H1 (cell line): ENCODE measurements at regions not wholly inside any gene's neighbourhood (a gene's known extent, or its start where the extent isn't known, plus 50 kb on each side); places are given as distances from the start of the nearest gene placed in this dataset.

Experiments
- CTCF ChIA-PET: fragments of 300-600 bp; sonication (Branson Sonifier 250); formaldehyde crosslinking; loops from one replicate; lab custom pipeline; 2021; ENCODE audit not compliant: partially characterized antibody; lab: Charles Lee
- POLR2A ChIA-PET: fragments of 300-600 bp; sonication (Branson Sonifier 250); formaldehyde crosslinking; loops from one replicate; lab custom pipeline; 2021; ENCODE audit warnings: inconsistent platforms; ENCODE audit not compliant: partially characterized antibody; lab: Charles Lee
- DNase-seq, 2 experiments: peaks; one replicate each; pipeline versions ENCODE4 v3.0.0 to v3.0.0-alpha.2; 2010 to 2022; ENCODE audit warnings: low spot score in 2 of 2, low read depth in 1 of 2, mixed read lengths in 1 of 2
- FAIRE-seq: peaks from 2 replicates; lab custom pipeline; 2011; peaks lifted over from hg19 to GRCh38; lab: Jason Lieb, UNC
- H2AFZ ChIP-seq: 2 replicates; pipeline ENCODE4 v1.8.1; 2012; ENCODE audit warnings: low read length, inconsistent platforms
- H2AK5ac ChIP-seq: 2 replicates; pipeline ENCODE4 v1.6.1; 2013; ENCODE audit warnings: low read depth, low read length
- H2BK120ac ChIP-seq: replicated peaks from 2 replicates; pipeline ENCODE3; 2013; ENCODE audit warnings: low read depth, low read length, inconsistent platforms
- H2BK12ac ChIP-seq: 2 replicates; pipeline ENCODE4 v1.6.1; 2013; ENCODE audit warnings: low read depth, low read length
- H2BK15ac ChIP-seq: 2 replicates; pipeline ENCODE4 v1.6.1; 2013; ENCODE audit warnings: low read length
- H2BK20ac ChIP-seq: 2 replicates; pipeline ENCODE4 v1.6.1; 2013; ENCODE audit warnings: low read length
- H2BK5ac ChIP-seq: 2 replicates; pipeline ENCODE4 v1.6.1; 2013; ENCODE audit warnings: low read depth, low read length
- H3K14ac ChIP-seq: 2 replicates; pipeline ENCODE4 v1.6.1; 2013; ENCODE audit warnings: inconsistent platforms; ENCODE audit not compliant: insufficient read length
- H3K18ac ChIP-seq: 2 replicates; pipeline ENCODE4 v1.6.1; 2013; ENCODE audit warnings: low read length; ENCODE audit errors: extremely low read depth
- H3K23ac ChIP-seq: 2 replicates; pipeline ENCODE4 v1.6.1; 2013; ENCODE audit warnings: inconsistent platforms; ENCODE audit not compliant: insufficient read length
- H3K23me2 ChIP-seq: 2 replicates; pipeline ENCODE4 v1.6.1; 2013; ENCODE audit warnings: low read depth, low read length
- H3K27ac ChIP-seq: 2 replicates; pipeline ENCODE4 v1.6.1; 2011; ENCODE audit warnings: low read depth, low read length, inconsistent platforms
- H3K27me3 ChIP-seq, 4 experiments: replicated peaks in 1 of 4; 1 replicate in 1 of 4; 2 replicates in 3 of 4; pipeline versions ENCODE4 v1.6.1 to v1.8.1; 2011 to 2013; ENCODE audit warnings: low read length in 3 of 4, mild to moderate bottlenecking in 3 of 4, inconsistent platforms in 2 of 4, mixed read lengths in 2 of 4, moderate library complexity in 1 of 4; ENCODE audit not compliant: control insufficient read depth in 3 of 4, insufficient read depth in 3 of 4; ENCODE audit errors: extremely low read depth in 1 of 4
- H3K36me3 ChIP-seq, 4 experiments: 2 replicates each; pipeline versions ENCODE4 v1.6.1 to v1.8.1; 2011 to 2013; ENCODE audit warnings: mild to moderate bottlenecking in 4 of 4, low read length in 3 of 4, moderate library complexity in 2 of 4, control low read depth in 1 of 4, inconsistent platforms in 1 of 4; ENCODE audit not compliant: insufficient read depth in 4 of 4, control insufficient read depth in 2 of 4
- H3K4ac ChIP-seq: replicated peaks from 2 replicates; pipeline ENCODE3; 2013; ENCODE audit warnings: low read length, low read depth, mixed read lengths, inconsistent platforms; ENCODE audit not compliant: insufficient read length
- H3K4me1 ChIP-seq, 4 experiments: replicated peaks in 1 of 4; 1 replicate in 1 of 4; 2 replicates in 3 of 4; pipeline versions ENCODE4 v1.6.1 to v1.8.1; 2011 to 2013; ENCODE audit warnings: low read length in 3 of 4, inconsistent platforms in 2 of 4, mixed read lengths in 1 of 4; ENCODE audit not compliant: insufficient read depth in 4 of 4, control insufficient read depth in 3 of 4
- H3K4me2 ChIP-seq, 2 experiments: 2 replicates each; pipeline versions ENCODE4 v1.6.1 to v1.8.1; 2011 to 2013; ENCODE audit warnings: low read depth in 2 of 2, low read length in 2 of 2, control low read depth in 1 of 2, inconsistent platforms in 1 of 2, mild to moderate bottlenecking in 1 of 2; ENCODE audit not compliant: insufficient read depth in 1 of 2
- H3K4me3 ChIP-seq, 4 experiments: fragments of 200-600, 300-600 bp in 1 of 4; sonication (generic), shearing (Covaris generic), sonication (Bioruptor Twin) in 1 of 4; 2 replicates each; pipeline versions ENCODE4 v1.5.1 to v1.8.1; 2011 to 2016; ENCODE audit warnings: low read length in 4 of 4, low read depth in 3 of 4, control low read depth in 2 of 4, inconsistent platforms in 2 of 4, mild to moderate bottlenecking in 2 of 4, mixed read lengths in 1 of 4, moderate library complexity in 1 of 4; ENCODE audit not compliant: insufficient read depth in 2 of 4; ENCODE audit errors: extremely low read depth in 1 of 4
- H3K56ac ChIP-seq: replicated peaks from 2 replicates; pipeline ENCODE3; 2013; ENCODE audit warnings: low read depth, mild to moderate bottlenecking, mixed read lengths, low read length, inconsistent platforms; ENCODE audit not compliant: insufficient read length
- H3K79me1 ChIP-seq: 2 replicates; pipeline ENCODE4 v1.6.1; 2013; ENCODE audit warnings: low read depth, low read length, control low read depth
- H3K79me2 ChIP-seq, 2 experiments: 2 replicates each; pipeline versions ENCODE4 v1.6.1 to v1.8.1; 2012 to 2013; ENCODE audit warnings: low read length in 2 of 2, mild to moderate bottlenecking in 2 of 2, inconsistent platforms in 1 of 2; ENCODE audit not compliant: insufficient read depth in 2 of 2, control insufficient read depth in 1 of 2
- H3K9ac ChIP-seq, 4 experiments: replicated peaks in 1 of 4; 1 replicate in 1 of 4; 2 replicates in 3 of 4; pipeline versions ENCODE4 v1.6.1 to v1.8.1; 2011 to 2013; ENCODE audit warnings: low read depth in 3 of 4, low read length in 3 of 4, control low read depth in 2 of 4, mild to moderate bottlenecking in 2 of 4, moderate library complexity in 2 of 4, inconsistent platforms in 1 of 4; ENCODE audit errors: extremely low read depth in 1 of 4
- H3K9me3 ChIP-seq, 2 experiments: 2 replicates each; pipeline versions ENCODE4 v1.6.1 to v1.8.1; 2012 to 2013; ENCODE audit warnings: mild to moderate bottlenecking in 2 of 2, moderate library complexity in 2 of 2, control low read depth in 1 of 2, inconsistent platforms in 1 of 2, low read depth in 1 of 2, low read length in 1 of 2, mixed read lengths in 1 of 2; ENCODE audit not compliant: insufficient read depth in 2 of 2
- H4K20me1 ChIP-seq, 2 experiments: replicated peaks in 1 of 2; 2 replicates each; pipeline versions ENCODE3 to v1.8.1; 2011 to 2013; ENCODE audit warnings: inconsistent platforms in 2 of 2, low read length in 2 of 2, mild to moderate bottlenecking in 1 of 2; ENCODE audit not compliant: insufficient read depth in 2 of 2, control insufficient read depth in 1 of 2
- H4K5ac ChIP-seq: 2 replicates; pipeline ENCODE4 v1.6.1; 2013; ENCODE audit warnings: low read length, low read depth, mixed read lengths, inconsistent platforms; ENCODE audit not compliant: insufficient read length
- H4K8ac ChIP-seq: 2 replicates; pipeline ENCODE4 v1.8.0; 2013; ENCODE audit warnings: mild to moderate bottlenecking, moderate library complexity, low read length, inconsistent platforms; ENCODE audit not compliant: insufficient read depth; ENCODE audit errors: extremely low read depth
- H4K91ac ChIP-seq: replicated peaks from 2 replicates; pipeline ENCODE3; 2013; ENCODE audit warnings: low read length, mixed read lengths, inconsistent platforms; ENCODE audit not compliant: insufficient read length
- SP2 ChIP-seq: IDR thresholded peaks from 2 replicates; pipeline ENCODE4 v1.6.1; 2012; ENCODE audit warnings: mild to moderate bottlenecking, low read length, inconsistent platforms
- SRF ChIP-seq: IDR thresholded peaks from 2 replicates; pipeline ENCODE4 v1.6.1; 2011; ENCODE audit warnings: mild to moderate bottlenecking, low read depth, low read length, moderate library complexity
- WGBS, 2 experiments: shearing (Covaris generic) in 1 of 2; methylation state at CpG; one replicate each; pipeline versions ENCODE4 v1.1.6 to v1.1.7; 2013 to 2015; ENCODE audit warnings: low lambda C conversion rate in 2 of 2, mixed read lengths in 2 of 2, inconsistent platforms in 1 of 2, low coverage in 1 of 2, missing lambda C conversion rate in 1 of 2; ENCODE audit not compliant: insufficient replicate concordance in 2 of 2, insufficient coverage in 1 of 2, insufficient read length in 1 of 2; ENCODE audit errors: extremely low coverage in 1 of 2, missing lambda C conversion rate in 1 of 2; 5-methylcytosine and 5-hydroxymethylcytosine counted together

GRCh38 chr4:123050018-123050417, 127.6 kb upstream of the NUDT6 start:
- CTCF ChIA-PET = no interaction called here
- POLR2A ChIA-PET = no interaction called here
- Histone ChIP-seq H3K79me2 (peaks cover 0 to 25% of the 10 kb centered on the region in 2 experiments; a peak in 2 of 4 replicates), H3K9me3 (peaks cover 0 to 3% of the 10 kb centered on the region in 2 experiments; a peak in 1 of 4 replicates), H4K8ac (no peak overlapping the region), H3K79me1 (peaks cover 4% of the 10 kb centered on the region), H2BK5ac (no peak overlapping the region), H3K27me3 (no peaks in the 10 kb centered on the region), H3K56ac (no peak overlapping the region), H3K4me1 (no peaks in the 10 kb centered on the region), H2BK20ac (no peak overlapping the region), H3K18ac (no peak overlapping the region), H3K9ac (no peak overlapping the region), H2AK5ac (no peak overlapping the region), H3K14ac (no peak overlapping the region), H2BK12ac (no peak overlapping the region), H2BK120ac (no peak overlapping the region), H4K20me1 (no peaks in the 10 kb centered on the region), H2AFZ (no peak overlapping the region), H2BK15ac (no peak overlapping the region), H3K4ac (no peak overlapping the region), H3K27ac (no peak overlapping the region), H3K23ac (no peak overlapping the region), H3K23me2 (no peaks in the 10 kb centered on the region), H3K36me3 (no peaks in the 10 kb centered on the region), H3K4me3 (no peak overlapping the region), H3K4me2 (no peak overlapping the region), H4K5ac (no peak overlapping the region), H4K91ac (no peak overlapping the region)
- FAIRE-seq (no peak), DNase-seq (no peak)
- 81% methylated on average over 2 of the region's 2 CpGs; no CpG with 5 or more reads in 1 of the 2 experiments for WGBS, 2 experiments
- TF ChIP-seq SP2 (no peak), SRF (no peak)
